AG09309 (cell line): ENCODE measurements at regions not wholly inside any gene's neighbourhood (a gene's known extent, or its start where the extent isn't known, plus 50 kb on each side); places are given as distances from the start of the nearest gene placed in this dataset.

ENCODE experiments used
- DNase-seq: peaks from one replicate; pipeline ENCODE4 v3.0.0-alpha.2; 2010; ENCODE audit warnings: low read depth
- H3K4me3 ChIP-seq: 2 replicates; pipeline ENCODE4 v1.5.1; 2011; ENCODE audit warnings: mild to moderate bottlenecking, low read depth, low read length, moderate library complexity; ENCODE audit not compliant: control insufficient read depth
- TF ChIP-seq, protein P1 (sequence below): IDR thresholded peaks from 2 replicates; pipeline ENCODE4 v1.5.1; 2011; ENCODE audit warnings: mild to moderate bottlenecking, low read depth, low read length, inconsistent platforms; ENCODE audit not compliant: insufficient read depth, control insufficient read depth; ENCODE audit errors: missing control alignments

GRCh38 chr11:109785198-109785597 lies 308.0 kb upstream of the ZC3H12C start:
- no peak overlapping the region for H3K4me3 ChIP-seq
- DNase-seq, result no peak
- TF ChIP-seq, protein P1, sequence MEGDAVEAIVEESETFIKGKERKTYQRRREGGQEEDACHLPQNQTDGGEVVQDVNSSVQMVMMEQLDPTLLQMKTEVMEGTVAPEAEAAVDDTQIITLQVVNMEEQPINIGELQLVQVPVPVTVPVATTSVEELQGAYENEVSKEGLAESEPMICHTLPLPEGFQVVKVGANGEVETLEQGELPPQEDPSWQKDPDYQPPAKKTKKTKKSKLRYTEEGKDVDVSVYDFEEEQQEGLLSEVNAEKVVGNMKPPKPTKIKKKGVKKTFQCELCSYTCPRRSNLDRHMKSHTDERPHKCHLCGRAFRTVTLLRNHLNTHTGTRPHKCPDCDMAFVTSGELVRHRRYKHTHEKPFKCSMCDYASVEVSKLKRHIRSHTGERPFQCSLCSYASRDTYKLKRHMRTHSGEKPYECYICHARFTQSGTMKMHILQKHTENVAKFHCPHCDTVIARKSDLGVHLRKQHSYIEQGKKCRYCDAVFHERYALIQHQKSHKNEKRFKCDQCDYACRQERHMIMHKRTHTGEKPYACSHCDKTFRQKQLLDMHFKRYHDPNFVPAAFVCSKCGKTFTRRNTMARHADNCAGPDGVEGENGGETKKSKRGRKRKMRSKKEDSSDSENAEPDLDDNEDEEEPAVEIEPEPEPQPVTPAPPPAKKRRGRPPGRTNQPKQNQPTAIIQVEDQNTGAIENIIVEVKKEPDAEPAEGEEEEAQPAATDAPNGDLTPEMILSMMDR, result no peak

DNA sequence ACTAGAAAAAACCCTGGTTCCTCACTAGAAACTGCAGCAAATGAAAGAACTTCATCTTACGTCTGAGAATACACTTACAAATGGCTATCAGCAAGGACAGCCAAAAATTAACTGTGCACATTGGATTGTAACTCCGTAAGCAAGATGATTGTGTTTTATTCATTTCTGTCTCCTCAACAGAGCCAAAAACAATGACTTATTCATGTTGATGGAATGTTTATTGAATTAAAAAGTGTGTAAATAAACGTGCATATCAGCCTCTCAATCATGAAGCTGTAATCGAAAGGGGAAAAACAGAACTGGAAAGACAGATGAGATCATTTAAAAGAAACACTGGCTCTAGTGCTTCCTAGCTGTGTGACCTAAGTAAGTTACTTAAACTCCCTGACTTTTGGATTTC lies 307.5 kb upstream of the ZC3H12C start:
- no peak overlapping the region for H3K4me3 ChIP-seq
- DNase-seq, result peak; percentile 11
- TF ChIP-seq, protein P1, result no peak

DNA sequence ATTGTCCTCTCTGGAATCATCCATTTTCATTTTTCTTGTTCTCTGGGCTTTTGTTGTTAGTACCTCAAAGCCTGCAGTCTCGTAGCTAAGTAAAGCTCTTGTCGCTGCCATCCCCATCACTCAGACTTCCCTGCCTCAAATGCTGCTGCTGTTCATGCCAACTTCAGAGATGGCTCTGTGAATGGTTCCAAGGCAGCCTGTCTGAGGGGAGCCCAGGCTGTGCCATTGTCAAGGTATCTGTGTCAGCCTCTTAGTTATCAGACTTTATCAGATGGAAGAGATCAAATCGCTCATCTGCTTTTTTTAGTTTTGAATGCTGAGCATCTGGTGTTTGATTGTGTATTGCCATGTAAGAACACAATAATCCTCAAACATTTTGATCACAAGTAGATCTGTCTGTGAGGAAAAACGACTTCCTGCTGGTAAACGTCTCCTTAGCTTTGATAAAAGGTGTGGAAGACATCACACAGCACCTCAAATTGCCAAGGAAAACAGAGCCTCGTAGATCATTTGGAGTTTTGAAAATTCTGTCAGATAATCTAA lies 304.2 kb upstream of the ZC3H12C start:
- DNase-seq, result no peak
- no peak overlapping the region for H3K4me3 ChIP-seq
- TF ChIP-seq, protein P1, result no peak

GRCh38 chr11:109789901-109790300 lies 303.3 kb upstream of the ZC3H12C start:
- DNase-seq, result peak; percentile 17
- TF ChIP-seq, protein P1, result no peak
- H3K4me3 ChIP-seq, result no peak overlapping the region

- TF ChIP-seq, protein P1, result no peak
- no peak for DNase-seq
- H3K4me3 ChIP-seq, result no peak overlapping the region
These were observed 301.9 kb upstream of the ZC3H12C start for GRCh38 chr11:109791337-109791736.

GRCh38 chr11:109794501-109794900 lies 298.7 kb upstream of the ZC3H12C start:
- TF ChIP-seq, protein P1, result no peak
- H3K4me3 ChIP-seq, result no peak overlapping the region
- no peak for DNase-seq

- no peak overlapping the region for H3K4me3 ChIP-seq
- TF ChIP-seq, protein P1, result no peak
- DNase-seq, result no peak
These were observed 298.0 kb upstream of the ZC3H12C start for GRCh38 chr11:109795234-109795633.
